ENCODE measurements at regions not wholly inside any gene's neighbourhood (a gene's known extent, or its start where the extent isn't known, plus 50 kb on each side); places are given as distances from the start of the nearest gene placed in this dataset.

DNA sequence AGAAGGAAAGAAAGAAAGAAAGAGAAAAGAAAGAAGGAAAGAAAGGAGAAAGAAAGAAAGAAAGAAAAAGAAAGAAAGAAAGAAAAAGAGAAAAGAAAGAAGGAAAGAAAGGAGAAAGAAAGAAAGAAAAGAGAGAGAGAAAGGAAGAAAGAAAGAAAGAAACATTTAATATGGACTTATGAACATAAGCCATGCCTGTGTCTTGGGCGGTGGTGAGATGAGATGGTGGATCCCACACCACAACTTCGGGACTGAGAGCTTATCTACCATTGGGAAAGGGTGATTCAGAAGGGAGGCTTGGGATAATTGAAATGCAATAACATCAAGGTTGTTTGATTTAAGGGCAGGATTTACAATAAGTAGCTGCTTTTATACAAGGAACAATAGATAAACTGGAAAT is 843.9 kb upstream of the AUTS2 start:
- Histone ChIP-seq H3F3A (replicated peaks; ENCODE audit: low read depth) (no peaks in the 10 kb centered on the region), H3K4me1 (ENCODE audit: insufficient read depth) (no peaks in the 10 kb centered on the region), H3K27me3 (ENCODE audit: insufficient read depth) (no peaks in the 10 kb centered on the region), H2AFZ (no peak overlapping the region), H3K36me3 (ENCODE audit: insufficient read depth) (no peaks in the 10 kb centered on the region), H3K4me2 (no peak overlapping the region), H3K4me3 (no peak overlapping the region), H4K20me1 (replicated peaks; ENCODE audit: insufficient read depth) (no peaks in the 10 kb centered on the region), H3K27ac (ENCODE audit: low read depth) (no peak overlapping the region), H3K79me2 (replicated peaks; ENCODE audit: insufficient read depth) (no peaks in the 10 kb centered on the region), H3K9me2 (ENCODE audit: insufficient read depth) (no peaks in the 10 kb centered on the region)
- peaks cover 10% of the 10 kb centered on the region for H3K27me3 Mint-ChIP-seq (ENCODE audit: insufficient read depth, low read depth, poor library complexity)
- H3K27ac Mint-ChIP-seq, result no peak overlapping the region
- DNase-seq (ENCODE audit: low spot score), result no peak
- TF ChIP-seq, protein P1, sequence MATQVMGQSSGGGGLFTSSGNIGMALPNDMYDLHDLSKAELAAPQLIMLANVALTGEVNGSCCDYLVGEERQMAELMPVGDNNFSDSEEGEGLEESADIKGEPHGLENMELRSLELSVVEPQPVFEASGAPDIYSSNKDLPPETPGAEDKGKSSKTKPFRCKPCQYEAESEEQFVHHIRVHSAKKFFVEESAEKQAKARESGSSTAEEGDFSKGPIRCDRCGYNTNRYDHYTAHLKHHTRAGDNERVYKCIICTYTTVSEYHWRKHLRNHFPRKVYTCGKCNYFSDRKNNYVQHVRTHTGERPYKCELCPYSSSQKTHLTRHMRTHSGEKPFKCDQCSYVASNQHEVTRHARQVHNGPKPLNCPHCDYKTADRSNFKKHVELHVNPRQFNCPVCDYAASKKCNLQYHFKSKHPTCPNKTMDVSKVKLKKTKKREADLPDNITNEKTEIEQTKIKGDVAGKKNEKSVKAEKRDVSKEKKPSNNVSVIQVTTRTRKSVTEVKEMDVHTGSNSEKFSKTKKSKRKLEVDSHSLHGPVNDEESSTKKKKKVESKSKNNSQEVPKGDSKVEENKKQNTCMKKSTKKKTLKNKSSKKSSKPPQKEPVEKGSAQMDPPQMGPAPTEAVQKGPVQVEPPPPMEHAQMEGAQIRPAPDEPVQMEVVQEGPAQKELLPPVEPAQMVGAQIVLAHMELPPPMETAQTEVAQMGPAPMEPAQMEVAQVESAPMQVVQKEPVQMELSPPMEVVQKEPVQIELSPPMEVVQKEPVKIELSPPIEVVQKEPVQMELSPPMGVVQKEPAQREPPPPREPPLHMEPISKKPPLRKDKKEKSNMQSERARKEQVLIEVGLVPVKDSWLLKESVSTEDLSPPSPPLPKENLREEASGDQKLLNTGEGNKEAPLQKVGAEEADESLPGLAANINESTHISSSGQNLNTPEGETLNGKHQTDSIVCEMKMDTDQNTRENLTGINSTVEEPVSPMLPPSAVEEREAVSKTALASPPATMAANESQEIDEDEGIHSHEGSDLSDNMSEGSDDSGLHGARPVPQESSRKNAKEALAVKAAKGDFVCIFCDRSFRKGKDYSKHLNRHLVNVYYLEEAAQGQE (IDR thresholded peaks at IDR 0.05; ENCODE audit: unreplicated experiment), result no peak
- TF ChIP-seq STAT1 (IDR thresholded peaks at IDR 0.05; ENCODE audit: unreplicated experiment) (no peak), EZH2 (IDR thresholded peaks at IDR 0.05; ENCODE audit: low read depth, unreplicated experiment) (no peak), NANOG (IDR thresholded peaks at IDR 0.05; ENCODE audit: borderline replicate concordance) (no peak), ZNF114 (CRISPR knock-in tag; IDR thresholded peaks at IDR 0.05) (no peak), CREB1 (CRISPR knock-in tag; IDR thresholded peaks at IDR 0.05; ENCODE audit: low read depth) (no peak), POLR2AphosphoS5 (IDR thresholded peaks at IDR 0.05; ENCODE audit: low read depth) (no peak), ZNF331 (CRISPR knock-in tag; IDR thresholded peaks at IDR 0.05; ENCODE audit: low read depth) (no peak), EZH2phosphoT487 (IDR thresholded peaks at IDR 0.05; ENCODE audit: unreplicated experiment) (no peak), JUNB (IDR thresholded peaks at IDR 0.05; ENCODE audit: unreplicated experiment) (no peak)
- TF ChIP-seq, protein P2, sequence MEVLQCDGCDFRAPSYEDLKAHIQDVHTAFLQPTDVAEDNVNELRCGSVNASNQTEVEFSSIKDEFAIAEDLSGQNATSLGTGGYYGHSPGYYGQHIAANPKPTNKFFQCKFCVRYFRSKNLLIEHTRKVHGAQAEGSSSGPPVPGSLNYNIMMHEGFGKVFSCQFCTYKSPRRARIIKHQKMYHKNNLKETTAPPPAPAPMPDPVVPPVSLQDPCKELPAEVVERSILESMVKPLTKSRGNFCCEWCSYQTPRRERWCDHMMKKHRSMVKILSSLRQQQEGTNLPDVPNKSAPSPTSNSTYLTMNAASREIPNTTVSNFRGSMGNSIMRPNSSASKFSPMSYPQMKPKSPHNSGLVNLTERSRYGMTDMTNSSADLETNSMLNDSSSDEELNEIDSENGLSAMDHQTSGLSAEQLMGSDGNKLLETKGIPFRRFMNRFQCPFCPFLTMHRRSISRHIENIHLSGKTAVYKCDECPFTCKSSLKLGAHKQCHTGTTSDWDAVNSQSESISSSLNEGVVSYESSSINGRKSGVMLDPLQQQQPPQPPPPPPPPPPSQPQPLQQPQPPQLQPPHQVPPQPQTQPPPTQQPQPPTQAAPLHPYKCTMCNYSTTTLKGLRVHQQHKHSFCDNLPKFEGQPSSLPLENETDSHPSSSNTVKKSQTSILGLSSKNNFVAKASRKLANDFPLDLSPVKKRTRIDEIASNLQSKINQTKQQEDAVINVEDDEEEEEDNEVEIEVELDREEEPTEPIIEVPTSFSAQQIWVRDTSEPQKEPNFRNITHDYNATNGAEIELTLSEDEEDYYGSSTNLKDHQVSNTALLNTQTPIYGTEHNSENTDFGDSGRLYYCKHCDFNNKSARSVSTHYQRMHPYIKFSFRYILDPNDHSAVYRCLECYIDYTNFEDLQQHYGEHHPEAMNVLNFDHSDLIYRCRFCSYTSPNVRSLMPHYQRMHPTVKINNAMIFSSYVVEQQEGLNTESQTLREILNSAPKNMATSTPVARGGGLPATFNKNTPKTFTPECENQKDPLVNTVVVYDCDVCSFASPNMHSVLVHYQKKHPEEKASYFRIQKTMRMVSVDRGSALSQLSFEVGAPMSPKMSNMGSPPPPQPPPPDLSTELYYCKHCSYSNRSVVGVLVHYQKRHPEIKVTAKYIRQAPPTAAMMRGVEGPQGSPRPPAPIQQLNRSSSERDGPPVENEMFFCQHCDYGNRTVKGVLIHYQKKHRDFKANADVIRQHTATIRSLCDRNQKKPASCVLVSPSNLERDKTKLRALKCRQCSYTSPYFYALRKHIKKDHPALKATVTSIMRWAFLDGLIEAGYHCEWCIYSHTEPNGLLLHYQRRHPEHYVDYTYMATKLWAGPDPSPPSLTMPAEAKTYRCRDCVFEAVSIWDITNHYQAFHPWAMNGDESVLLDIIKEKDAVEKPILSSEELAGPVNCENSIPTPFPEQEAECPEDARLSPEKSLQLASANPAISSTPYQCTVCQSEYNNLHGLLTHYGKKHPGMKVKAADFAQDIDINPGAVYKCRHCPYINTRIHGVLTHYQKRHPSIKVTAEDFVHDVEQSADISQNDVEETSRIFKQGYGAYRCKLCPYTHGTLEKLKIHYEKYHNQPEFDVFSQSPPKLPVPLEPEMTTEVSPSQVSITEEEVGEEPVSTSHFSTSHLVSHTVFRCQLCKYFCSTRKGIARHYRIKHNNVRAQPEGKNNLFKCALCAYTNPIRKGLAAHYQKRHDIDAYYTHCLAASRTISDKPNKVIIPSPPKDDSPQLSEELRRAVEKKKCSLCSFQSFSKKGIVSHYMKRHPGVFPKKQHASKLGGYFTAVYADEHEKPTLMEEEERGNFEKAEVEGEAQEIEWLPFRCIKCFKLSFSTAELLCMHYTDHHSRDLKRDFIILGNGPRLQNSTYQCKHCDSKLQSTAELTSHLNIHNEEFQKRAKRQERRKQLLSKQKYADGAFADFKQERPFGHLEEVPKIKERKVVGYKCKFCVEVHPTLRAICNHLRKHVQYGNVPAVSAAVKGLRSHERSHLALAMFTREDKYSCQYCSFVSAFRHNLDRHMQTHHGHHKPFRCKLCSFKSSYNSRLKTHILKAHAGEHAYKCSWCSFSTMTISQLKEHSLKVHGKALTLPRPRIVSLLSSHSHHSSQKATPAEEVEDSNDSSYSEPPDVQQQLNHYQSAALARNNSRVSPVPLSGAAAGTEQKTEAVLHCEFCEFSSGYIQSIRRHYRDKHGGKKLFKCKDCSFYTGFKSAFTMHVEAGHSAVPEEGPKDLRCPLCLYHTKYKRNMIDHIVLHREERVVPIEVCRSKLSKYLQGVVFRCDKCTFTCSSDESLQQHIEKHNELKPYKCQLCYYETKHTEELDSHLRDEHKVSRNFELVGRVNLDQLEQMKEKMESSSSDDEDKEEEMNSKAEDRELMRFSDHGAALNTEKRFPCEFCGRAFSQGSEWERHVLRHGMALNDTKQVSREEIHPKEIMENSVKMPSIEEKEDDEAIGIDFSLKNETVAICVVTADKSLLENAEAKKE (CRISPR knock-in tag; IDR thresholded peaks at IDR 0.05), result no peak
- TF ChIP-seq, protein P3, sequence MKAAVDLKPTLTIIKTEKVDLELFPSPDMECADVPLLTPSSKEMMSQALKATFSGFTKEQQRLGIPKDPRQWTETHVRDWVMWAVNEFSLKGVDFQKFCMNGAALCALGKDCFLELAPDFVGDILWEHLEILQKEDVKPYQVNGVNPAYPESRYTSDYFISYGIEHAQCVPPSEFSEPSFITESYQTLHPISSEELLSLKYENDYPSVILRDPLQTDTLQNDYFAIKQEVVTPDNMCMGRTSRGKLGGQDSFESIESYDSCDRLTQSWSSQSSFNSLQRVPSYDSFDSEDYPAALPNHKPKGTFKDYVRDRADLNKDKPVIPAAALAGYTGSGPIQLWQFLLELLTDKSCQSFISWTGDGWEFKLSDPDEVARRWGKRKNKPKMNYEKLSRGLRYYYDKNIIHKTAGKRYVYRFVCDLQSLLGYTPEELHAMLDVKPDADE (IDR thresholded peaks at IDR 0.05), result no peak
- TF ChIP-seq, protein P4, sequence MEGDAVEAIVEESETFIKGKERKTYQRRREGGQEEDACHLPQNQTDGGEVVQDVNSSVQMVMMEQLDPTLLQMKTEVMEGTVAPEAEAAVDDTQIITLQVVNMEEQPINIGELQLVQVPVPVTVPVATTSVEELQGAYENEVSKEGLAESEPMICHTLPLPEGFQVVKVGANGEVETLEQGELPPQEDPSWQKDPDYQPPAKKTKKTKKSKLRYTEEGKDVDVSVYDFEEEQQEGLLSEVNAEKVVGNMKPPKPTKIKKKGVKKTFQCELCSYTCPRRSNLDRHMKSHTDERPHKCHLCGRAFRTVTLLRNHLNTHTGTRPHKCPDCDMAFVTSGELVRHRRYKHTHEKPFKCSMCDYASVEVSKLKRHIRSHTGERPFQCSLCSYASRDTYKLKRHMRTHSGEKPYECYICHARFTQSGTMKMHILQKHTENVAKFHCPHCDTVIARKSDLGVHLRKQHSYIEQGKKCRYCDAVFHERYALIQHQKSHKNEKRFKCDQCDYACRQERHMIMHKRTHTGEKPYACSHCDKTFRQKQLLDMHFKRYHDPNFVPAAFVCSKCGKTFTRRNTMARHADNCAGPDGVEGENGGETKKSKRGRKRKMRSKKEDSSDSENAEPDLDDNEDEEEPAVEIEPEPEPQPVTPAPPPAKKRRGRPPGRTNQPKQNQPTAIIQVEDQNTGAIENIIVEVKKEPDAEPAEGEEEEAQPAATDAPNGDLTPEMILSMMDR (conservative IDR thresholded peaks at IDR 0.05; ENCODE audit: low read depth in 2 of 2), result no peak
- H3K4me3 Mint-ChIP-seq, result no peak overlapping the region
- peaks cover 99% of the 10 kb centered on the region for H3K9me3 Mint-ChIP-seq
- no peak for ATAC-seq
- no peaks in the 10 kb centered on the region for H3K4me1 Mint-ChIP-seq
- H3K36me3 Mint-ChIP-seq (ENCODE audit: low read depth), result peaks cover 36% of the 10 kb centered on the region
